Chondrocyte (in vitro differentiated cells): ENCODE measurements at regions not wholly inside any gene's neighbourhood (a gene's known extent, or its start where the extent isn't known, plus 50 kb on each side); places are given as distances from the start of the nearest gene placed in this dataset.

ENCODE experiments used
- DNase-seq: peaks from one replicate; pipeline ENCODE4 v3.0.0; 2021; ENCODE audit warnings: mixed read lengths, low spot score
- H3K27ac Mint-ChIP-seq: one replicate; pipeline ENCODE4 v1.8.0; 2021; ENCODE audit warnings: mild to moderate bottlenecking, moderate library complexity, mixed read lengths; ENCODE audit not compliant: unreplicated experiment
- H3K27me3 Mint-ChIP-seq: 2 replicates; pipeline ENCODE4 v1.8.0; 2021; ENCODE audit warnings: low read depth, mixed read lengths
- H3K36me3 Mint-ChIP-seq: 2 replicates; pipeline ENCODE4 v1.8.0; 2021; ENCODE audit warnings: low read depth, mixed read lengths
- H3K4me1 Mint-ChIP-seq: 2 replicates; pipeline ENCODE4 v1.8.0; 2021; ENCODE audit warnings: low read depth, mild to moderate bottlenecking, mixed read lengths
- H3K4me3 Mint-ChIP-seq: one replicate; pipeline ENCODE4 v1.8.0; 2021; ENCODE audit warnings: mild to moderate bottlenecking, moderate library complexity, mixed read lengths; ENCODE audit not compliant: unreplicated experiment
- H3K9me3 Mint-ChIP-seq: 2 replicates; pipeline ENCODE4 v1.8.0; 2021; ENCODE audit warnings: low read depth, mixed read lengths
- TF ChIP-seq, protein P1 (sequence below): fragments of 200-600 bp; sonication (generic); IDR thresholded peaks from 2 replicates; pipeline ENCODE4 v1.5.0; 2021; ENCODE audit warnings: antibody characterized with exemption, mild to moderate bottlenecking, moderate library complexity

DNA sequence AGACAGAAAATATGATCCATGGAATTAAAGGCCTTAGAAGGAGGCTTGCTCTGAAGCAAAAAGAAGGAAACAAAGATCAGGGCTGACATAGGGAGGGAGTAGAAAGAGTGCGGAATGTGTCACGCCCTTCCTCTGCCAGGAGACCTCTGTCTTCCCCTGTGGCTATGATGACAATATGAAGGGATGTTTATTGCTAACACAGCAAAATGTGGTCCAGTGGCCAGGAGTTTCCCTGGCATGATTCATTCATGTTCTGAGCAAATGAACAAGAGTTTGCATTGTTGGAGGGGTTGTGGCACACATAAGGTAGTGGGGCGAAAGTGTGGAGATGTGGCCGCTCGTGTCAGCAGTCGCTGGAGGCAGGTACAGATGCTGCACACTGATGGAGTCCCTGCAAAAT is 169.4 kb downstream of the SHQ1 start:
- peaks cover 8% of the 10 kb centered on the region for H3K27me3 Mint-ChIP-seq
- TF ChIP-seq, protein P1, sequence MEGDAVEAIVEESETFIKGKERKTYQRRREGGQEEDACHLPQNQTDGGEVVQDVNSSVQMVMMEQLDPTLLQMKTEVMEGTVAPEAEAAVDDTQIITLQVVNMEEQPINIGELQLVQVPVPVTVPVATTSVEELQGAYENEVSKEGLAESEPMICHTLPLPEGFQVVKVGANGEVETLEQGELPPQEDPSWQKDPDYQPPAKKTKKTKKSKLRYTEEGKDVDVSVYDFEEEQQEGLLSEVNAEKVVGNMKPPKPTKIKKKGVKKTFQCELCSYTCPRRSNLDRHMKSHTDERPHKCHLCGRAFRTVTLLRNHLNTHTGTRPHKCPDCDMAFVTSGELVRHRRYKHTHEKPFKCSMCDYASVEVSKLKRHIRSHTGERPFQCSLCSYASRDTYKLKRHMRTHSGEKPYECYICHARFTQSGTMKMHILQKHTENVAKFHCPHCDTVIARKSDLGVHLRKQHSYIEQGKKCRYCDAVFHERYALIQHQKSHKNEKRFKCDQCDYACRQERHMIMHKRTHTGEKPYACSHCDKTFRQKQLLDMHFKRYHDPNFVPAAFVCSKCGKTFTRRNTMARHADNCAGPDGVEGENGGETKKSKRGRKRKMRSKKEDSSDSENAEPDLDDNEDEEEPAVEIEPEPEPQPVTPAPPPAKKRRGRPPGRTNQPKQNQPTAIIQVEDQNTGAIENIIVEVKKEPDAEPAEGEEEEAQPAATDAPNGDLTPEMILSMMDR, result no peak
- H3K4me3 Mint-ChIP-seq, result no peak overlapping the region
- DNase-seq, result no peak
- H3K36me3 Mint-ChIP-seq, result peaks cover 5% of the 10 kb centered on the region
- H3K9me3 Mint-ChIP-seq, result peaks cover 4% of the 10 kb centered on the region
- H3K27ac Mint-ChIP-seq, result no peak overlapping the region
- H3K4me1 Mint-ChIP-seq, result peaks cover 7% of the 10 kb centered on the region

DNA sequence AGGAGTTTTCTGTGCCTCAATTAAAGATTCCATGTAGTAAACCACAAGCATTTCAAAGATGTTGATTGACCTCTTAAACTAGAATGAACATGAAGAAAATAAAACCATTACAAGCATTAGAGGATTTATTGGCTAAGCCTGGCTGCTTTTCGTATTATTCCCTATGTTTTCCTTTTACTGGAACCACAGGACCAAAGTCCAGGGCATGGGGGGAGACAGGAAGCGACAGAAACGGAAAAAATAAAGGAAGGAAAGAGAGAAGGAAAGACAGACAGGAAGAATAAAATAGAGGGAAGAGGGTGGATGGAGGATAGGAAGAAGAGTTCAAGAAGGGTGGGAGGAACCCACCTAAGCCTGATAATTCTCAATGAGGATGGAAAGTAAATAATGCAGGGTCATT is 169.9 kb downstream of the SHQ1 start:
- Mint-ChIP-seq H3K9me3 (peaks cover 4% of the 10 kb centered on the region), H3K27ac (no peak overlapping the region), H3K27me3 (peaks cover 8% of the 10 kb centered on the region), H3K4me3 (no peak overlapping the region), H3K4me1 (peaks cover 7% of the 10 kb centered on the region), H3K36me3 (peaks cover 5% of the 10 kb centered on the region)
- DNase-seq, result no peak
- TF ChIP-seq, protein P1, result no peak

DNA sequence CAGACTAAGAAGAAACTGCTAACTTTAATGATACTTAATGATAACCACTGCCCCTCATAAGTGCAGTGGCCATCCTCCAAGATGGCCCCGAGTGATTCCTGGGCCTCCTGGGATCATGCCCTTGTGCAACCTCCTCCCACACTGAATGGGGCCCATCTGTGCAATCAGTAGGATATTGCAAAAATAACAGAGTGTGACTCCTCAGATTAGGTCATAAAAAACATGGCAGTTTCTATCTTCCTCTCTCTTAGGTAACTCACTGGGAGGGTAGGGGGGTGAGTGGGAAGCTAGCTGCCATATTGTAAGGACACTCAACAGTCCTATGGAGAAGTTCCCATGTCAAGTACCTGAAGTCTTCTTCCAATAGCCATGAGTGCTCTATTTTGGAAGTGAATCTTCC is 173.0 kb downstream of the SHQ1 start:
- no peak overlapping the region for H3K4me3 Mint-ChIP-seq
- peaks cover 5% of the 10 kb centered on the region for H3K4me1 Mint-ChIP-seq
- DNase-seq, result no peak
- TF ChIP-seq, protein P1, result no peak
- H3K9me3 Mint-ChIP-seq, result no peaks in the 10 kb centered on the region
- H3K36me3 Mint-ChIP-seq, result no peaks in the 10 kb centered on the region
- H3K27ac Mint-ChIP-seq, result no peak overlapping the region
- peaks cover 25% of the 10 kb centered on the region for H3K27me3 Mint-ChIP-seq

DNA sequence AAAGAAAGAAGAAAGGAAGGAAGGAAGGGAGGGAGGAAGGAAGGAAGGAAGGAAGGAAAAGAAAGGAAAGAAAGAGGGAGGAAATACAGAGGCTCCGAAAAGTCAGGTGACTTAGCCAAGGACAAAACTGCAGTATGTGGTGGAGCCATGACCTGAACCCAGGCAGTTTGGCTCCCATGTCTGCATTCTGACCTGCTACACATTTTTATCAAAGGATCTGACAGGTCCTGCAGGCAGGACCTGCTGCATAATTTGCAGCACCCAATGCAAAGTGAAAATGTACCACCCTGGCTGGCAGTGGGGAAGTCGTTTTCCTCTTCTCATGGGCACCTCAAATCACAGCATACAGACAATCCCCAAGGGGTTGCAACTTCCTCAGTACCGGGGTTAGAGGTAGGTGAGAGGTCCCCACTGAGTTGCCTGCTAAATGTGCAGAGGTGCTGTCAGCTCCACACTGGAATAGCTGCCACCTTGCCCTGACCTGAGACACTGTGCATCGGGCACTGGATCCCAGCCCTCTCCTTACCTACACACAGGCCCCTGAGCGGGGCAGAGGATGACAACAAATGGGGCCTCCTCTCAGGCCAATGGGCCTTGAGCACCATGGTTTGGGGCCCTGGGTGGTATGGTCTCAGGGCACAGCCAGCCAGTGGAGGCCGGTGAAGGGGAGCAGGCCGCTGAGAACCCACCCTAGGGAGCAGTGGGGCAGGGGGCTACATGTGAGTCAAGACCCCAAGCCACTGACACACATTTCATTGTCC is 175.1 kb downstream of the SHQ1 start:
- H3K27me3 Mint-ChIP-seq, result peaks cover 34% of the 10 kb centered on the region
- no peak overlapping the region for H3K27ac Mint-ChIP-seq
- no peak overlapping the region for H3K4me3 Mint-ChIP-seq
- no peaks in the 10 kb centered on the region for H3K4me1 Mint-ChIP-seq
- no peaks in the 10 kb centered on the region for H3K9me3 Mint-ChIP-seq
- no peak for DNase-seq
- TF ChIP-seq, protein P1, result no peak
- H3K36me3 Mint-ChIP-seq, result no peaks in the 10 kb centered on the region

DNA sequence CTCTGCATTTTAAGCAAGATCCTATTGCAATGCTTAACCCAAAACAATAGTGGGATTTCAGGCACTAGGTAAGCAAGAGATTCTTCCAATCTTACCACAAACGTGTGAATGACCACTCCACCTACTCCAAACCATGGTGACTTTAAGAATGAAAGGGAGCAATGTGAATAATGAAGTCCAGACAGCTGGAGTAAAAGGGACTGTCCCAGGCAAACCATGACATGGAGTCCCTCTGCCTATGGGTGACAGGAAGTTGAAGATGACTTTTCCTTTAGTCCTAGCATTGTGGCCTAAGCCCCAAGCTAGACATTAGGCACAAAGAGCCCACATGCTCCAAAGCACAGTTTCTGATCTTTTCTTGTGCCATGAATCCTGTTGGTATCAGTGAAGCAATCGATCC is 179.0 kb downstream of the SHQ1 start:
- H3K27me3 Mint-ChIP-seq, result peaks cover 34% of the 10 kb centered on the region
- H3K4me3 Mint-ChIP-seq, result no peak overlapping the region
- H3K4me1 Mint-ChIP-seq, result peaks cover 8% of the 10 kb centered on the region
- no peaks in the 10 kb centered on the region for H3K9me3 Mint-ChIP-seq
- DNase-seq, result no peak
- H3K36me3 Mint-ChIP-seq, result no peaks in the 10 kb centered on the region
- TF ChIP-seq, protein P1, result no peak
- H3K27ac Mint-ChIP-seq, result no peak overlapping the region
